HG03439 (cell line): ENCODE measurements at regions not wholly inside any gene's neighbourhood (a gene's known extent, or its start where the extent isn't known, plus 50 kb on each side); places are given as distances from the start of the nearest gene placed in this dataset.
A peak's percentile ranks its signal among the peaks of the same experiment; 100 is the strongest.

ENCODE experiments used
- ATAC-seq: cut with Tn5 transposase; IDR thresholded peaks from one replicate; pipeline ENCODE4 v1.9.1; 2021; ENCODE audit warnings: mild to moderate bottlenecking, moderate library complexity; ENCODE audit not compliant: unreplicated experiment

DNA sequence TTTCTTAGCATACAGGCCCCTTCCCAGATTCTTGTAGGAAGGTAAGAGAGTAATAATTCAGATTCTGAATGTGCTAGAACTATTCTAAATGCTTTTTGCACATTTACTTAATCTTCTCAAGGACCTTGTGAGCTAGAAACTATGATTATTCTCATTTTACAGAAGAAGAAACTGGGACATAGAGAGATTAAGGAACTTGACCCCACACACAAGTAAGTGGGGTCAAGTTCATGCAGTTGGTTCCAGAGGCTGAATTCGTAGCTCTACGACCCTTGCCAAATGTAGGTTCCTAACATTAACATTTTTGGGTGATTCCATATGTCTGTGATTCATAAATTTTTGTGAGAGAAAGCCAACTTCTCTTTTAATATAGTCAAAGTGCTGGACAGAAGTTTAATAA lies 238.1 kb downstream of the LACC1 start:
- ATAC-seq, result no peak

DNA sequence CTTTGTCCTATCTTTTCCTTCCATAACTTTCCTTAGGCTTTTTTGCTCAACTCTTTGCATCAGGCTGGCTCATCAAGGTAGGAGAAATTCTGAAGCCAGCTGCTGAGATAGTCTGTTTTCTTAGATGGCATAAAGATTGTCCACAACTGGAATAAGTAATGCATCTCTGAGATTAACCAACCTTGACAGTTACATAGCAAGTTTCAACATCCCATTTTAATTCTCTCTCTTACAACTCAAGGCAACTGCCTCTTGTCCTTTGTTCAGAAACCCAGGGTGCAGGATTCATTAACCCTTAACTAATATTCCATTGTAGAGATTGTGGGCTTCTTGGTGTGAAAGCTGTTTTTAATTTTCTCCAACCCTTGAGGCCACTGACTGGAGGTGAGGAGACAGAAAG lies 239.2 kb downstream of the LACC1 start:
- no peak for ATAC-seq

DNA sequence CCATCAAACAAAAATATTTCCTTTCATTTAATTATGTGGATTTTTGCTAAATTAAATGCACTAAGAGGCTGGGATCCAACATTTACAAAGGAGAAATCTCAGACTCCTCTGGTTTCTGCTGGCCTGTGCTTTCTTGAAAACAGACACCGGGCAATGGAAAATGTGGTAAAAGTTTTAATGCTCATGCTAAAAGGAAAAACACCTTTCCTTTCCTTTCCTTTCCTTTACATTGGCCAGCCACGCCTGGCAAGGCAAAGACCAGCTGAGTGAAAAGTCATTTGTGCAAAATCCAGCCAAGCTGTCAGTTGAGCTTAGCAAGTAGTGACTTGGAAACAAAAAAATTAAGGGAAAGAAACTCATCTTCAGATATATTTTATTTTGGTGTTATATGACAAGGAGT lies 240.3 kb downstream of the LACC1 start:
- no peak for ATAC-seq

DNA sequence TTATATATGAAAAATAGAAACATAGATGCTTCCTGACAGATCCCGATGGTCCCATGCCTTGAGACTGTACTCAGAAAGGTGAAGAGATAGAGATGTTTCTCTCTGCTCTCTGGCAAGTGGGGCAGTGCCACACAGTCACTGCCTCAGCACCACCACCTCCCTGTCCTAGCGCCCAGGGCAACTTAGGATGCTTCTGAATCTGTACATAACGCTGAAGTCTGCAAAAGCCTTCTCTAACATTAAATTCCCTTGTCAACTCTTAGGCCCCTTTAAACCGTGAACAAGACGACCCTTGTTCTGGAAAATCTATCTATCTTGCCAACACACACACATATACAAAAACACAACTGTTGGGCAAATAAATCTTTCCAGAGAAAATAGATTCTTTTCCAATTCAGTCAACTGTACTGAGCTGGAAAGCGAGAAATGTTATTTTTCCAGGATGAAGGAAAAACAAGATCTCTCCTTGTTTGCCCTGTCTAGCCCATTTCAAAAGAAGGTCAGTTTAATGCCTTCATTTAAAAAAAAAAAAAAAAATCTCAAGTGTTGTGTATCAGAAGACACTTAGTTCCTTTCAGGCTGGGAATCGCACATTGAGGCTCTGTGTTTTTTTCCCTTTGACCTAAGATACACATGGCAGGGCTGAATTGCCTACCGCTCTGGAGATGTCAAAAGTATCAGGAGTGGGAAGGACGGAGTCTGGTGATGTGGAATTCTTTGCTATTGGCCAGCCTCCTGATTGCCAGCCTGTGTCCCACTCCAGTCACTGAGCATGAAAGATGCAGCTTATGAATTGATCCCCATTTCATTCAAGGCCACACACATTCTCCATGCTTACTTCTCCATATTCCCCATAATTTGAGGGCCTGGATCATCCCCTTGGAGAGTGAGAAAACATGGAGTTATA lies 241.4 kb downstream of the LACC1 start:
- ATAC-seq, result no peak

DNA sequence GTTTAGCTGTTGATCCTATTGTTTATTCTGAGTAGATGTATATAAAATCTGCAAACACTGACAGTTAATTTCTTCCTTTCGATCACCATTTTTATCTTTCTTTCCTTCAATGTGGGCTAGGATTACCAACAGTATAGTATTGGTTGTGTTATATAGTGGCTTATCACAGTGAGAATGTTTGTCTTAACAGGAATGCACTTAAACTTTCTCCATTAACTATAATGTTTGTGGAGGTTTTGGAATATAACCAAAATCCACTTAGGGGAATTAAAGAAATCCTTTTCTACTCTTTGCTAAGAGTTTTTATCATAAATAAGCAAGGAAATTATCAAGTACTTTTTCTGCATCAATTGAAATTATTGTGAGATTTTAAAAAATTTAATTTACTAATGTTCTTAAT lies 244.6 kb downstream of the LACC1 start:
- no peak for ATAC-seq

DNA sequence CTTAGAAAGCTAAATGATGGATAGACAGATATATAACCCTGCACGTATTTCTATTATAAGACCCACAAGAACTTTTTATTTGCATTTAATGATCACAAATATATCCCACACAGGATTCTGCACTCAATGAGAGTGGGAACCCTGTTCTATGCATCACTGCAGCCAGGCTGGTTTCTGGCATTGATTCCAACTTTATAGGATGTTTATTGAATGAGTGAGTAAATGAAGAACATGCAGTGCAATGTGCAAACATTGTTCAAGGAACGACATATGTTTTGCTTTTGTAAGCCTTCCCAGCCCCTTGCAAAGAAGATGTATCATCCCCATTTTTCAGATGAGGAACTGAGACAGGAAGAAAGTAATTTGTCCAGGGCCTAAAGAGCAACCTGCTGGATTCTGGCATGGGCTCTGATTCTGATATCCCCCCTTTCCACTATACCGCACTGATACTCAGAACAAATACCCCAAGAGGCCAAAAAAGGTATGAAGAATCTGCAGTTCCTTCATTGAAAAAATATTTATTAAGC lies 246.3 kb downstream of the LACC1 start:
- no peak for ATAC-seq

DNA sequence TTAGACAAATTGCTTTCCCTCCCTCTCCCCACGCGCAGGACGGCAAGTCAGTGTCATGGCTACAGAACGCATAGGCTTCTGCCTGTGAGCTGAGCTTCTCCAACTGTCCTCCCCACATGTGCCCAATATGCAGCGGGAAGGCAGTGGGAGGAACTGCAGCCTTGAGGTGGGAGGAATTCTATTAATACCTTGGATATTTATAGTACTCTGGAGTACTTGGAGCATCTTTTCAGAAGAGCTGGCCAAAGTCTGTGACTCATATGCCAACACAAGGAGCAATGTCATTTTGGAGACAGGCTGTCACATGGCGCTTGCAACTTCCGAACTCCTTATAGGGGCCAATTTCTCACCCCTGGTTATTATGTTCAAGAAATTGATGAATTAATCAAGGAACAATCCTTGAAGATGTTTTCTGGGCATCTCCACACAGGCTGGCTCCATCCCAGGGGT lies 245.0 kb upstream of the SERP2 start:
- no peak for ATAC-seq

DNA sequence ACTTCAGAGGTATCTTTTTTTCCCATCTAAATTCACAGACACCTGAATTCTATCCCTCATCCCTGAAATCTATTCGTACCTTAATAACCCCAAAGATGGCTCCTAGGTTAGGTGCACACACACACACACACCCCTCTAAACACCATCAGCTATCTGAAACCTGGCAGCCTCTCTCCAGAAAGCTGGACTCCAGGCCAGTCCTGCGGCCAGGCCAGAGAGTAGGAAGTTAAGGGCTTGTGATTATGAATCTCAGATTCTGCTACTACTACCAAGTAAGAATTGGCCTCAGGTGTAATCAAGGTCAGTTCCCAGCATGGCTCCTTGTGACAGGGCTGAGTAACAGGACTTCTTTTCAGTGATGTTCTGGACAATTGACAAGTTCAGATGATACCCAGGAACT lies 244.2 kb upstream of the SERP2 start:
- no peak for ATAC-seq

DNA sequence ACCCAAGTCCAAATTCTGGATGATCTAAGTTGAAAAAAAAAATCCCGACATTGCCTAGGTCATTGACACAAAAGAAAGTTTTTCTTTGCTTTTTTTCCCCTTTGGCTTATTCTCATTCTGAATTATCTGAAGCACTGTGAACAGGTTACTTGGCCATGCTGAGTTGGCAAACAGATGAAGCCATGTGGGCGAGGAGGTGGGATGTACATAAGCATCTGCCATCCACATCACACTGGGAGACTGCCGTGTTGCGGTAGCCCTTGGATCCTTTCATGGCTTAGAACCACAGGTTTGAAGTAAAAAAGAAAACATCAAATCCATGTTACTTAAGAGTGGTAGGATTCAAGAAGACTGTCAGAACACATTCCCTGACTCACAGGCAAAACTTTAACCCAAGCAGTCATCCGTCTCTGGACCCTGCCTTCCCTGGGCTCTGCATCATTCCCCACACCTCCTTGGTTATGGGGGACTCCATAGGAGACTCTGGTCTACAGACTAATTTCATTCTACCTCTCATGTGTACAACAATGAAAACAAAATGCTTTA lies 242.5 kb upstream of the SERP2 start:
- no peak for ATAC-seq

DNA sequence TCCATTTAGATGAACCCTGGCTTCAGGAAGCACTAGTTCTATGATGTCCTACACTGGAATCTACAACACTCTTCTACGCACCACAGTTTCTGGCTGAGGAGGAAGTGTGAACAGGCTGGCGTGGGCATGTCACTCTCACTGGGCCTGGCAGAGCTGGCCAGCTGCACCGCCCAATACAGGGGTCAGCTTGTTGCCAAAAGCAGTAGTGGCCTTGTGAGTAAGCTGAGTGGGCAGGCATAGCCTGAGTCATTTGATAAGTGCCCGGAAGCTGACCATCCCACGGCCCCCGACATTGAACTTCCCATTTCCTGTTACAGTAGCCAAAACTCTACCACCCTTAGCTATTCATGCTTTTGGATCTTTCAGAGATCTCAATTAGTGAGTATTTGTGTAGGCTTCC lies 240.9 kb upstream of the SERP2 start:
- ATAC-seq, result no peak

DNA sequence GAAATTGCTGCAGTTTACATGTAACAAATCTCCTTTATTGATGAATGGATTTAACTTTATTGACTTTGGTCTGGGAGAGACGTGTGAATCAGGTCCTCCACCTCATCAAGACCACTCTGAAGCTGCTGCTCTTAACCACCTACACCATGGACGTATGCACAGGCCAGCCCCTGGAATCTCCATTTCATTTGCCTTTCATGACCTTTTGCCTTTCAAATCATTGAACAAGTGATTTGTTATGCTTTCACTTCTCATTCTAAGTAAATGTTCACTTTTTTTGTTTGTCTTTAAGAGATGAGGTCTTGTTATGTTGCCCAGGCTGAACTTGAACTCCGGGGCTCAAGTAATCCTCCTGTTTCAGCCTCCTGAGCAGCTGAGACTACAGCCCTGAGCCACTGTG lies 240.0 kb upstream of the SERP2 start:
- ATAC-seq, result no peak

DNA sequence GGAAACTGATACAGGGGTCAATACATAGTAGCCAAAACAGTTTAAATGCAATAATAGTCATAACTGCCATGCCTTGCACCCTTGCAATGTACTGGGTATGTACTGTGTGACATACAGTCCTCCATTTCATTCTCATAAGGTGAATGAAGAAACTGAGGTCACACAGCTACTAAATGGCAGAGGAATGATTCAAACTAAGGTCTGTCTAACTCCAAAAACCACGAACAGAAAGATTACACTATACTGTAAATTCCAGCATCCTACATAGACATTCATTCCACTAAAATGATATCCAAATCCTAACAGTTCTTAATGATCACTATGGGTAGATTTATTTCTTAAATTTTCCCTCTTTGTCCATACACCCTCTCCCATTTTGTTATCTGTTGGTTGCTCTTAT lies 238.1 kb upstream of the SERP2 start:
- ATAC-seq, result no peak

DNA sequence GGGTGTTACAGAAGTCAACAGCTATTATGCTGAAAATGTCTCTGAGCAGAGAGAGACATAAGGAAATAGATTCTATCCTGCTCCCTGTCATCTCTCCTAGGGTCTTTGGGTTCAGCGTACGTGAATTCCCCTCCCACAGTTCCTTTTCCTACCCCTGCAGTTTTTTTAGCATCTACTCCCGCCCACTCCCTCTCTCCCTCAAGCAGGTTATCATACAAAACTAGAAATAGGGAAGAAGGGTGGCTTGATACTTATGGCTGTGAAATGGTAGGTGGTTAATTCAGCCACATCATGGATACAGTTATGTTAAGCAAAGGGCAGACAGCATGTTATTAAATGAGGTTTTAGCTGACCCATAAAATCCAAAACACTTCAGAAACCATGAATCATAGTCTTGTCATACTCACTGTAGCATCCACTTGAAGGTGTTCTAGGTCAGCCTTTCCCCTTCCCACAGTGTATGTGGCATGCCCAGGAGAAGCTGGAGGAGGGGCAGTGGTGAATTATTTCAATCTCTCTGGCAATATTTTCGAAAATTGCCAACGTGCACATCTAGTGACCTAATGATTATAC lies 236.8 kb upstream of the SERP2 start:
- ATAC-seq, result no peak

DNA sequence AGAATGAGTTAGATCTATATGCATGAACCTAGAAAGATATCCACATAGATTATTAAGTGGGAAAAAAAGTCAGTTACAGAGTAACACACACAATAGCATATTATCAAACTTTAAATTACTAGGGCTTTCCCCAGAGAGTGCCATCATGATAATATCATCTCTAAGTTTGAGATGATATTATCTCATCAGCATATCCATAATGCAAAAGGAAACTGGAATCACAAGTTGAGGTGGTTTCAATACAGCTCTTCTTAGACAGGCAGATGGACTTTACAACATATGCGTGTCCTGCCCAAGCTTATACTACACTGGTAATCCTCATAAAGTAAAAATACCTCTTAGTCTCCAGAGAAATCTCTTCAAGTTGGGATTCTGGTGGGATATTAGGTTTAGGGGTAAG lies 236.2 kb upstream of the SERP2 start:
- ATAC-seq, result no peak

DNA sequence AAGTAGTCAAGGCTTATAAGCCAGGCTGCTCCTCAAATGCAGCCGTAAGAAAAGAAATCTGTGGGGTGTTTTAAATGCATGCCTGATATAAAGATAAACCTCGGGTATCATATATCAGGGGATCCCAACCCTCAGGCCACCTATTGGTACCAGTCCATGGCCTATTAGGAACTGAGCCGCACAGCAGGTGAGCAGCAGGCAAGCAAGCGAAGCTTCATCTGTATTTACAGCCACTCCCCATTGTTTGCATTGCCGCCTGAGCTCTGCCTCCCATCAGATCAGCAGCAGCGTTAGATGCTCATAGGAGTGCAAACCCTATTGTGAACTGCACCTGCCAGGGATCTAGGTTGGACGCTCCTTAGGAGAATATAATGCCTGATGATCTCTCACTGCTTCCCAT lies 233.5 kb upstream of the SERP2 start:
- ATAC-seq, result no peak

DNA sequence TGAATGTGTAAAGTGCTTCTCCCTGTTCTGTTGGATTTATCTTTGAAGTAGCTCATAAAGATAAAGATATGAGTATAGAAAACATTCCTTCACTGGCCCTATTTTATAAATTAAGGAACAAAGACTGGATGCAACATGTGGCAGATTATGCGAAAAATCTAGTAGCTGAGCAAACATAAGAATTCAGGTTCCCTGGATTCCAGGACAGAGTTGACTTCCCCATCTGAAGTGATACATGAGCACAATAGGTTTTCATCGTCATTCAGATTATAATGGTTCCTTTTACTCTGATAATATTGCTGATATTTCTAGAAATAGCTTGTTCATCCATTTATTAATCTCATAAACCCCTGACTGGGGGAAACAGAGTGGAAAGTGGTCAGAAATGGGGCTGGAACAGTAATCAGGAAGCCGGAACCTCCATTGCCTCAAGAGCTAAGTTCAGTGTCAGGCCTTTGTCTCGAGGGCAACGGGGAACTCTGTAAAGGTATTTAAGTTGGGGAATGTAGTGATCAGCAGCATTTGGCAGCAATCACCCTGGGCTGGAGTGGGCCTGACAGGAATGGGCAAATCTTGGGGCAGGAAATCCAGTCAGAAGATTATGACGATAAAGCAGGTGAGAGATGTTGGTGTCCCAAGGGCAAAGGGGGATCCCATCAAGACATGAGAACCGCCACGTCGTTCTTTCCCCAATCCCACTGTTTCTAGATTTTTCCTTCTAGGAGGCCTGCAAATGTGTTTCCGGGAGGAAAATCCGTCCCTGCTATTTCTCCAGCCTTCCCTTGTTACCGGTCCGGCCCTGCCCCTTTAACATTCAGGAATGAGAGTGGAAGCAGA lies 232.5 kb upstream of the SERP2 start:
- ATAC-seq, result no peak

DNA sequence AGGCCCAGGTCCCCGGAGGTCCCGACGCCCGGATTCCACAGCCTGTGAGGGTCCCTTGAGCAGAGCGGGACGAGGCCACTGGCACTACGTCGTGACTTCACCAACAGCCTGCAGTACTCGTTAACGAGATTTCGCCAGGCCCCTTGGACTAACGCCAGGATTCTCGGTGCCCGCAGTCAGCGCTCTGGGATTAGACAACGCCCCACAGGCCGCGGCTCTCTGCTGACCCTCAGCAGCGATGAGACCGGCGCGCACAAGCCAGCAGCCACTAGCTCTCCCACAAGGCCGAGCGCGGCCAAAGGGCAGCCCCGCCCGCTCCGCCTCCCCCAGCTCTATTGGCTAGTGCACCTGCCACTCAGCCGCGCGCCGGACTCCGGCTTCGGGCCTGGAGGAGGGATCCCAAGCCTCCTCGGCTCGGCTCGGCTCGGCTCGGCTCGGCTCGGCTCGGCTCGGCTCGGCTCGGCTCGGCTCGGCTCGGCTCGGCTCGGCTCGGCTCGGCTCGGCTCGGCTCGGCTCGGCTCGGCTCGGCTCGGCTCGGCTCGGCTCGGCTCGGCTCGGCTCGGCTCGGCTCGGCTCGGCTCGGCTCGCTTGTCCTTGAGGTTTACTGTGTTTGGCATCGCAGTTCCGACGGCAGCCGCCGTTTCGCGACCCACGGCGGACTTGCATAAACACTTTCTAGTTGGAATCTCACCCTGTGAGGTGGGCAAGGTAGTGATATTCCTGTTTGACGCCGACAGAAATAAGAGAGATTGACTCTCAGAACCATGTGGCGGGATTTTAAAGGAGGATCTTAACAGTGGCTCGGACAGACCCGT lies 231.7 kb upstream of the SERP2 start:
- ATAC-seq, result peak; percentile 100

DNA sequence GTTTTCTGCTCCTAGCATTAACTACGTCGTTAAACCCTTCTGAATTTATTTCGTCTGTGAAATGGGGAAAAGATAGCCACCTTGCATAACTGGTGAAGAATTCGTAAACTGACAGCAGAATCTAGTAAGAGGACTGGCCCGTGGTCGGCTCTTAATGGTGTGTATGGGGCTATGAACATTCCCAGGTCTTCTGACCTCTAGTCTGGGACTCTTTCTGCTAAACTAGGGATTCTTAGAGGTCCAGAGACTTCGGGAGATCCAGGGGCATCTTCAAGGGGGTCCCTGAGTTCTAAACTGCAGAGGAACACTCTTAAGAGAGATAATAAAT lies 231.1 kb upstream of the SERP2 start:
- ATAC-seq, result no peak

DNA sequence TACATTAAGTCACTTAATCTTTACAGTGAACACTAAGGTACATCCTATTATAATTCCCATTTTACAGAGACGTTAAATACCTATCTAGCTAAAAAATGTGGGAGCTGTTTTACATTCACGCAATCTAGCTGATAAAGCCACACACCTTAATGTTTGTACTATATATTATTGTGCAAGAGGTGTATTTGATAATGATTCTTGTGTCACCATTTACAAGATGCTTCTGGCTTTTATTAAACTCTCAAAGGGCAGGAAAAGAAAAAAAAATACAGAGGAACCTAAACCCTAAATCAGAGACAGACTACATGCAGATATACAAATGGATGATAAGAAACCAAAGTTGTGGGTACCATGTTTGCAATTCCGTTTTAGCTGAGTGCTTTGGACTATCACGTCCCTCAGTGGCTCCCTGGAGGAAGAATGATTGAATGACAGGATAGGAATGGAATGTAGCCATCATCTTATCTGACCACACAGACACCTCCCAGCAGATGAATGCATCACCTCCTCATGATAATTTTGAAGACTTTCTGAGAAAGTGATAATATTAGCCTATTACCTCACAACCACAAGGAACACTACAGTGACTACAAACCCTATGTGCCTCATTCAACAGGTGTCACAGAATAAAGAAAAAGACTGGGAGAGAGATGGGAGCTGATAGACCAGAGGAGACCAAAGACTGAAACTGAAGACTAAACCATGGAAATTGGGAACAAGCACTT lies 230.5 kb upstream of the SERP2 start:
- no peak for ATAC-seq

DNA sequence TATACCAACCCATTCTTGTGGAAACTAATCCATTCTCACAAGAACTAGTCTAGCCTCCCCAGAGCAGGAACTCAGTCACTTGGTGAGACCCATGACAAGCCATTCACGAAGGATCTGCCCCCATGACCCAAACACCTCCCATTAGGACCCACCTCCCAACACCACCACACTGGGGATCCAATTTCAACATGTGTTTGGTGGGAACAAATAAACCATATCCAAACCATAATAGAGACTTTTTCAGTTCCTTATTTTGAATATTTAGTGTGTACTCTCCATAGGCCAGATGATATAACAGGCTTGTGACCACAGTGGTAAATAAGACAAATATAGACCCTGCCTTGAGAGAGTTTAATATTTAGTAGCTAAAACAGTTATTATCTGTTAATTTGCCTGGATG lies 227.5 kb upstream of the SERP2 start:
- no peak for ATAC-seq
